ENCODE measurements at regions not wholly inside any gene's neighbourhood (a gene's known extent, or its start where the extent isn't known, plus 50 kb on each side); places are given as distances from the start of the nearest gene placed in this dataset.

DNA sequence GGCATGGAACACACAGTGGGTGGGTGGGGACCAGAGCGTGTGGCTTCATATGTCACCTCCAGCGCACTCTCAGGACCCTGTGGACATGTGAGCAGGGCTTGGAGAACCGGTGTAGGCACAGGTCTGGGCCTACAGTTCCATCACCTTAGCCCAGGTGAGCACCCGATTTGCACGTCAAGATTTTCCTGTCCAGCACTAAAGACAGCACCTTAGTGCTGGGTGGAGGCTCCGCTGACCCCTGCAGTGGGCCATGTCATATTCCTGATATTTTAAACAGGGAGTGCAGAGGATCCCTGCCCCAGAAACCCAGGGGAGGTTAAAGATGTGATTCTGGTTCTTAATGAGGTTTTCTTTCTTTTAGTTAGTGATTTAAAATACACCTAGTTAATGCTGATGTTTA lies 356.0 kb upstream of the IRX4 start:
- Histone ChIP-seq H3K36me3 (replicated peaks; ENCODE audit: insufficient read depth, low read length) (no peaks in the 10 kb centered on the region), H3K9me3 (replicated peaks; ENCODE audit: insufficient read depth, low read length) (no peaks in the 10 kb centered on the region), H3K4me1 (ENCODE audit: low read length) (no peaks in the 10 kb centered on the region), H4K20me1 (ENCODE audit: insufficient read depth, low read length) (no peaks in the 10 kb centered on the region), H3K4me3 (ENCODE audit: low read length) (no peak overlapping the region), H3K9ac (ENCODE audit: low read length) (no peak overlapping the region), H3F3A (ENCODE audit: insufficient read depth, low read length) (no peaks in the 10 kb centered on the region), H3K4me2 (ENCODE audit: low read depth, low read length) (no peak overlapping the region), H3K27me3 (replicated peaks; ENCODE audit: insufficient read depth, low read length) (no peaks in the 10 kb centered on the region), H3K79me2 (ENCODE audit: low read length) (no peaks in the 10 kb centered on the region), H2AFZ (ENCODE audit: low read length) (no peak overlapping the region), H3K27ac (ENCODE audit: low read length) (no peak overlapping the region), H3K9me2 (replicated peaks; ENCODE audit: insufficient read depth, low read length) (no peaks in the 10 kb centered on the region)
- TF ChIP-seq, protein P1, sequence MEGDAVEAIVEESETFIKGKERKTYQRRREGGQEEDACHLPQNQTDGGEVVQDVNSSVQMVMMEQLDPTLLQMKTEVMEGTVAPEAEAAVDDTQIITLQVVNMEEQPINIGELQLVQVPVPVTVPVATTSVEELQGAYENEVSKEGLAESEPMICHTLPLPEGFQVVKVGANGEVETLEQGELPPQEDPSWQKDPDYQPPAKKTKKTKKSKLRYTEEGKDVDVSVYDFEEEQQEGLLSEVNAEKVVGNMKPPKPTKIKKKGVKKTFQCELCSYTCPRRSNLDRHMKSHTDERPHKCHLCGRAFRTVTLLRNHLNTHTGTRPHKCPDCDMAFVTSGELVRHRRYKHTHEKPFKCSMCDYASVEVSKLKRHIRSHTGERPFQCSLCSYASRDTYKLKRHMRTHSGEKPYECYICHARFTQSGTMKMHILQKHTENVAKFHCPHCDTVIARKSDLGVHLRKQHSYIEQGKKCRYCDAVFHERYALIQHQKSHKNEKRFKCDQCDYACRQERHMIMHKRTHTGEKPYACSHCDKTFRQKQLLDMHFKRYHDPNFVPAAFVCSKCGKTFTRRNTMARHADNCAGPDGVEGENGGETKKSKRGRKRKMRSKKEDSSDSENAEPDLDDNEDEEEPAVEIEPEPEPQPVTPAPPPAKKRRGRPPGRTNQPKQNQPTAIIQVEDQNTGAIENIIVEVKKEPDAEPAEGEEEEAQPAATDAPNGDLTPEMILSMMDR (IDR thresholded peaks at IDR 0.05; ENCODE audit: low read length), result no peak
- no peak for TF ChIP-seq EZH2 (optimal IDR thresholded peaks at IDR 0.05; ENCODE audit: low read depth, low read length)
- TF ChIP-seq EZH2phosphoT487 (IDR thresholded peaks at IDR 0.05; ENCODE audit: low read length), result no peak
- no peak for DNase-seq

DNA sequence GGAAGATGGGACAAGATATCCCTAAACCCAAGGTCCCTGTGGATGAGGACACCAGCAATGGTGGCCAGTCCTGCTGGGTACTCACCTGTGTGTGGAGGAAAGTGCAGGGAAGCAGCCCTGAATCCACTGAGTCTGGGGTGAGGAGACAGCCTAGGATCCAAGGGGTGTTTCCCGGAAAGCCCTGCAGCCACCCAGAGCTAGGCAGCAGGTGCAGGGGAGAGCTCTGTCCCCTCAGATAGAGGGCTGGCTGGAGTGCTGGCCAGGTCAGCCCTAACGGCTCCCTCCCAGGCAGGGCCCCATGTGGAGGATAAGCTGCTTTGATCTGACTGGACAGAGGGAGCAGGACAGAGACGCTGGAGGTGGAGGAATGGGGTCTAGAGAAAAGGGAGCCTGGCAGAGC lies 344.7 kb upstream of the IRX4 start:
- Histone ChIP-seq H2AFZ (ENCODE audit: low read length) (no peak overlapping the region), H4K20me1 (ENCODE audit: insufficient read depth, low read length) (no peaks in the 10 kb centered on the region), H3K27me3 (replicated peaks; ENCODE audit: insufficient read depth, low read length) (no peaks in the 10 kb centered on the region), H3K9me2 (replicated peaks; ENCODE audit: insufficient read depth, low read length) (no peaks in the 10 kb centered on the region), H3F3A (ENCODE audit: insufficient read depth, low read length) (no peaks in the 10 kb centered on the region), H3K27ac (ENCODE audit: low read length) (no peak overlapping the region), H3K9ac (ENCODE audit: low read length) (no peak overlapping the region), H3K4me2 (ENCODE audit: low read depth, low read length) (no peak overlapping the region), H3K36me3 (replicated peaks; ENCODE audit: insufficient read depth, low read length) (no peaks in the 10 kb centered on the region), H3K4me1 (ENCODE audit: low read length) (no peaks in the 10 kb centered on the region), H3K79me2 (ENCODE audit: low read length) (no peaks in the 10 kb centered on the region), H3K4me3 (ENCODE audit: low read length) (no peak overlapping the region), H3K9me3 (replicated peaks; ENCODE audit: insufficient read depth, low read length) (no peaks in the 10 kb centered on the region)
- no peak for DNase-seq
- TF ChIP-seq EZH2phosphoT487 (IDR thresholded peaks at IDR 0.05; ENCODE audit: low read length) (no peak), EZH2 (optimal IDR thresholded peaks at IDR 0.05; ENCODE audit: low read depth, low read length) (no peak)
- TF ChIP-seq, protein P1 (IDR thresholded peaks at IDR 0.05; ENCODE audit: low read length), result no peak

DNA sequence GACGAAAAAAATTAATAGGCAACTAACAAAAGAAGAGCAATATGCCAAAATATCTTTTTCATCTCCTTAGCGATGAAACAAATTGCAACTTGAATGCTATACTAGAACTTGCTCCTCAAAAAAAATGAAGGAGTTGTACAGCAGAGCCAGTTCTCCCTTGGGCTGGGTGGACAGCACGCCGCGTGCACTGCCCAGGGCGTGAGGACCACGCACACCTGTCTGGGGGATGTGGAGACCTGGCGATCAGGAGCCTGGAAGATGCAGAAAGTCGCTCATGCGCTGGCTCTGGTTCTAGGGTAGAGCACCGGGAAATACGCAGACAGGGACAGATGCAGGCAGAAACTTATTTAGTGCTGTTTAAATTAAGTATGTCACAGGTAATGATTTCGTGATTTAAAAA lies 342.0 kb upstream of the IRX4 start:
- Histone ChIP-seq H2AFZ (ENCODE audit: low read length) (no peak overlapping the region), H3K79me2 (ENCODE audit: low read length) (no peaks in the 10 kb centered on the region), H3K9ac (ENCODE audit: low read length) (no peak overlapping the region), H3K27ac (ENCODE audit: low read length) (no peak overlapping the region), H4K20me1 (ENCODE audit: insufficient read depth, low read length) (no peaks in the 10 kb centered on the region), H3K27me3 (replicated peaks; ENCODE audit: insufficient read depth, low read length) (no peaks in the 10 kb centered on the region), H3K36me3 (replicated peaks; ENCODE audit: insufficient read depth, low read length) (no peaks in the 10 kb centered on the region), H3K4me1 (ENCODE audit: low read length) (no peaks in the 10 kb centered on the region), H3K9me2 (replicated peaks; ENCODE audit: insufficient read depth, low read length) (no peaks in the 10 kb centered on the region), H3F3A (ENCODE audit: insufficient read depth, low read length) (no peaks in the 10 kb centered on the region), H3K4me2 (ENCODE audit: low read depth, low read length) (no peak overlapping the region), H3K4me3 (ENCODE audit: low read length) (no peak overlapping the region), H3K9me3 (replicated peaks; ENCODE audit: insufficient read depth, low read length) (no peaks in the 10 kb centered on the region)
- TF ChIP-seq, protein P1 (IDR thresholded peaks at IDR 0.05; ENCODE audit: low read length), result no peak
- TF ChIP-seq EZH2 (optimal IDR thresholded peaks at IDR 0.05; ENCODE audit: low read depth, low read length) (no peak), EZH2phosphoT487 (IDR thresholded peaks at IDR 0.05; ENCODE audit: low read length) (no peak)
- DNase-seq, result no peak
